ENCODE measurements at regions not wholly inside any gene's neighbourhood (a gene's known extent, or its start where the extent isn't known, plus 50 kb on each side); places are given as distances from the start of the nearest gene placed in this dataset.

- no peak for DNase-seq (ENCODE audit: low spot score)
- TF ChIP-seq CTCF (IDR thresholded peaks at IDR 0.05; ENCODE audit: borderline replicate concordance, control extremely low read depth, extremely low read depth, insufficient read depth, missing control alignments) = no peak
- in situ Hi-C loops (cut with MboI; ENCODE audit: low sequenced_read_pairs, unreplicated experiment) = no loop called here
Observed at GRCh38 chr18:47737956-47738355, 192.5 kb downstream of the SMAD2 start.

- in situ Hi-C loops (cut with MboI; ENCODE audit: low sequenced_read_pairs, unreplicated experiment) = no loop called here
- no peak for TF ChIP-seq CTCF (IDR thresholded peaks at IDR 0.05; ENCODE audit: borderline replicate concordance, control extremely low read depth, extremely low read depth, insufficient read depth, missing control alignments)
- no peak for DNase-seq (ENCODE audit: low spot score)
Observed at GRCh38 chr18:47737198-47737830, 193.1 kb downstream of the SMAD2 start.

- TF ChIP-seq CTCF (IDR thresholded peaks at IDR 0.05; ENCODE audit: borderline replicate concordance, control extremely low read depth, extremely low read depth, insufficient read depth, missing control alignments) = no peak
- in situ Hi-C loops (cut with MboI; ENCODE audit: low sequenced_read_pairs, unreplicated experiment) = no loop called here
Observed at GRCh38 chr18:47736376-47737140, 193.9 kb downstream of the SMAD2 start.

GRCh38 chr18:47735041-47735702 is 195.3 kb downstream of the SMAD2 start:
- no peak for DNase-seq (ENCODE audit: low spot score)
- in situ Hi-C loops (cut with MboI; ENCODE audit: low sequenced_read_pairs, unreplicated experiment) = no loop called here
- TF ChIP-seq CTCF (IDR thresholded peaks at IDR 0.05; ENCODE audit: borderline replicate concordance, control extremely low read depth, extremely low read depth, insufficient read depth, missing control alignments) = no peak

More at GRCh38 chr18:47736376-47737140, 193.9 kb downstream of the SMAD2 start:
- no peak for DNase-seq (ENCODE audit: low spot score)

GRCh38 chr18:47731276-47731675 is 199.2 kb downstream of the SMAD2 start:
- in situ Hi-C loops (cut with MboI; ENCODE audit: low sequenced_read_pairs, unreplicated experiment) = no loop called here
- no peak for TF ChIP-seq CTCF (IDR thresholded peaks at IDR 0.05; ENCODE audit: borderline replicate concordance, control extremely low read depth, extremely low read depth, insufficient read depth, missing control alignments)
- DNase-seq (ENCODE audit: low spot score) = no peak

GRCh38 chr18:47730795-47731194 is 199.7 kb downstream of the SMAD2 start:
- TF ChIP-seq CTCF (IDR thresholded peaks at IDR 0.05; ENCODE audit: borderline replicate concordance, control extremely low read depth, extremely low read depth, insufficient read depth, missing control alignments) = no peak
- in situ Hi-C loops (cut with MboI; ENCODE audit: low sequenced_read_pairs, unreplicated experiment) = no loop called here
- no peak for DNase-seq (ENCODE audit: low spot score)
